ENCODE measurements at regions not wholly inside any gene's neighbourhood (a gene's known extent, or its start where the extent isn't known, plus 50 kb on each side); places are given as distances from the start of the nearest gene placed in this dataset.

GRCh38 chr1:59215766-59216291 is 81.1 kb upstream of the FGGY start:
- TF ChIP-seq CTCF (IDR thresholded peaks at IDR 0.05) (no peak), POLR2A (IDR thresholded peaks at IDR 0.05) (no peak)

All from uterus (tissue), 2 donors.